PC-3 (cell line): ENCODE measurements at regions not wholly inside any gene's neighbourhood (a gene's known extent, or its start where the extent isn't known, plus 50 kb on each side); places are given as distances from the start of the nearest gene placed in this dataset.

Experiments
- EZH2 ChIP-seq: fragments of 300-600 bp; sonication (generic); IDR thresholded peaks from one replicate; pipeline ENCODE4 v1.6.1; 2017; ENCODE audit warnings: antibody characterized with exemption, mild to moderate bottlenecking, low read length; ENCODE audit not compliant: unreplicated experiment
- TF ChIP-seq, protein P1 (sequence below): fragments of 300-600 bp; sonication (generic); conservative IDR thresholded peaks from 2 replicates; pipeline ENCODE4 v1.5.1; 2017; ENCODE audit warnings: antibody characterized with exemption, low read depth, mild to moderate bottlenecking, low read length

GRCh38 chr4:65777270-65777669, 107.0 kb upstream of the EPHA5 start:
- no peak for TF ChIP-seq EZH2
- TF ChIP-seq, protein P1, sequence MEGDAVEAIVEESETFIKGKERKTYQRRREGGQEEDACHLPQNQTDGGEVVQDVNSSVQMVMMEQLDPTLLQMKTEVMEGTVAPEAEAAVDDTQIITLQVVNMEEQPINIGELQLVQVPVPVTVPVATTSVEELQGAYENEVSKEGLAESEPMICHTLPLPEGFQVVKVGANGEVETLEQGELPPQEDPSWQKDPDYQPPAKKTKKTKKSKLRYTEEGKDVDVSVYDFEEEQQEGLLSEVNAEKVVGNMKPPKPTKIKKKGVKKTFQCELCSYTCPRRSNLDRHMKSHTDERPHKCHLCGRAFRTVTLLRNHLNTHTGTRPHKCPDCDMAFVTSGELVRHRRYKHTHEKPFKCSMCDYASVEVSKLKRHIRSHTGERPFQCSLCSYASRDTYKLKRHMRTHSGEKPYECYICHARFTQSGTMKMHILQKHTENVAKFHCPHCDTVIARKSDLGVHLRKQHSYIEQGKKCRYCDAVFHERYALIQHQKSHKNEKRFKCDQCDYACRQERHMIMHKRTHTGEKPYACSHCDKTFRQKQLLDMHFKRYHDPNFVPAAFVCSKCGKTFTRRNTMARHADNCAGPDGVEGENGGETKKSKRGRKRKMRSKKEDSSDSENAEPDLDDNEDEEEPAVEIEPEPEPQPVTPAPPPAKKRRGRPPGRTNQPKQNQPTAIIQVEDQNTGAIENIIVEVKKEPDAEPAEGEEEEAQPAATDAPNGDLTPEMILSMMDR: no peak
